ENCODE measurements at regions not wholly inside any gene's neighbourhood (a gene's known extent, or its start where the extent isn't known, plus 50 kb on each side); places are given as distances from the start of the nearest gene placed in this dataset.
A peak's percentile ranks its signal among the peaks of the same experiment; 100 is the strongest.
"Not testable (repeated sequence)": the region's sequence is repeated elsewhere in the genome, so short reads cannot be mapped to it uniquely, and the experiment has no call there.

GRCh38 chr14:38721822-38722431 lies 381.1 kb downstream of the SEC23A start:
- peak; percentile 53 for DNase-seq (ENCODE audit: extremely low read depth, low read depth)

GRCh38 chr14:38718519-38718918 lies 384.5 kb downstream of the SEC23A start:
- no peak for DNase-seq (ENCODE audit: extremely low read depth, low read depth)

GRCh38 chr14:38716926-38717325 lies 386.1 kb downstream of the SEC23A start:
- DNase-seq (ENCODE audit: extremely low read depth, low read depth), result no peak

GRCh38 chr14:38710881-38711280 lies 392.2 kb downstream of the SEC23A start:
- no peak for DNase-seq (ENCODE audit: extremely low read depth, low read depth)

GRCh38 chr14:38710196-38710595 lies 392.8 kb downstream of the SEC23A start:
- no peak for DNase-seq (ENCODE audit: extremely low read depth, low read depth)

- DNase-seq (ENCODE audit: extremely low read depth, low read depth), result no peak
These were observed 397.8 kb downstream of the SEC23A start for GRCh38 chr14:38705220-38705619.

- no peak for DNase-seq (ENCODE audit: extremely low read depth, low read depth)
These were observed 398.8 kb downstream of the SEC23A start for GRCh38 chr14:38704220-38704619.

- DNase-seq (ENCODE audit: extremely low read depth, low read depth), result no peak
These were observed 406.1 kb downstream of the SEC23A start for GRCh38 chr14:38696925-38697324.

- DNase-seq (ENCODE audit: extremely low read depth, low read depth), result no peak
These were observed 409.6 kb downstream of the SEC23A start for GRCh38 chr14:38693423-38693822.

GRCh38 chr14:38669027-38669426 lies 413.1 kb upstream of the CLEC14A start:
- no peak for DNase-seq (ENCODE audit: extremely low read depth, low read depth)

- DNase-seq (ENCODE audit: extremely low read depth, low read depth), result no peak
These were observed 407.5 kb upstream of the CLEC14A start for GRCh38 chr14:38663382-38663781.

GRCh38 chr14:38662781-38663180 lies 406.9 kb upstream of the CLEC14A start:
- no peak for DNase-seq (ENCODE audit: extremely low read depth, low read depth)

- DNase-seq (ENCODE audit: extremely low read depth, low read depth), result no peak
These were observed 390.5 kb upstream of the CLEC14A start for GRCh38 chr14:38646391-38646790.

GRCh38 chr14:38634913-38635312 lies 379.0 kb upstream of the CLEC14A start:
- not testable (repeated sequence) for DNase-seq (ENCODE audit: extremely low read depth, low read depth)

- DNase-seq (ENCODE audit: extremely low read depth, low read depth), result no peak
These were observed 373.5 kb upstream of the CLEC14A start for GRCh38 chr14:38629412-38629811.

- DNase-seq (ENCODE audit: extremely low read depth, low read depth), result no peak
These were observed 371.3 kb upstream of the CLEC14A start for GRCh38 chr14:38627163-38627562.

GRCh38 chr14:38623661-38624060 lies 367.8 kb upstream of the CLEC14A start:
- DNase-seq (ENCODE audit: extremely low read depth, low read depth), result no peak

- DNase-seq (ENCODE audit: extremely low read depth, low read depth), result no peak
These were observed 362.6 kb upstream of the CLEC14A start for GRCh38 chr14:38618514-38618913.

- DNase-seq (ENCODE audit: extremely low read depth, low read depth), result no peak
These were observed 361.1 kb upstream of the CLEC14A start for GRCh38 chr14:38616959-38617358.

GRCh38 chr14:38611928-38612327 lies 356.0 kb upstream of the CLEC14A start:
- no peak for DNase-seq (ENCODE audit: extremely low read depth, low read depth)

GRCh38 chr14:38608244-38608643 lies 352.4 kb upstream of the CLEC14A start:
- DNase-seq (ENCODE audit: extremely low read depth, low read depth), result no peak

- no peak for DNase-seq (ENCODE audit: extremely low read depth, low read depth)
These were observed 349.6 kb upstream of the CLEC14A start for GRCh38 chr14:38605193-38606114.

All from NCI-H460 (cell line).